Fibroblast of lung (primary cell): ENCODE measurements at regions not wholly inside any gene's neighbourhood (a gene's known extent, or its start where the extent isn't known, plus 50 kb on each side); places are given as distances from the start of the nearest gene placed in this dataset.

ENCODE experiments used
- CTCF ChIP-seq, 2 donors: IDR thresholded peaks in 1 of 2; conservative IDR thresholded peaks in 1 of 2; 1 replicate in 1 of 2; 2 replicates in 1 of 2; pipeline ENCODE4 v1.5.1; 2011 to 2012; ENCODE audit warnings: low read length in 2 of 2, control low read depth in 1 of 2, inconsistent platforms in 1 of 2, low read depth in 1 of 2, mild to moderate bottlenecking in 1 of 2
- EZH2 ChIP-seq: IDR thresholded peaks from 2 replicates; pipeline ENCODE4 v1.5.1; 2012; ENCODE audit warnings: low read length, control low read depth, mild to moderate bottlenecking; ENCODE audit errors: missing control alignments

- TF ChIP-seq CTCF (conservative IDR thresholded peaks at IDR 0.05 in 1 of 2, IDR thresholded peaks at IDR 0.05 in 1 of 2; ENCODE audit: low read depth in 1 of 2, low read length in 2 of 2): no peak
- no peak for TF ChIP-seq EZH2
Observed at GRCh38 chr9:95755421-95755730, 120.1 kb upstream of the ERCC6L2 start.
